Keratinocyte (primary cell): ENCODE measurements at regions not wholly inside any gene's neighbourhood (a gene's known extent, or its start where the extent isn't known, plus 50 kb on each side); places are given as distances from the start of the nearest gene placed in this dataset.

Experiments used
- DNase-seq: peaks from one replicate; pipeline ENCODE4 v3.0.0-alpha.2; 2011; ENCODE audit warnings: low read depth, missing footprints, low spot score
- FAIRE-seq: peaks from 2 replicates; lab custom pipeline; 2011; peaks lifted over from hg19 to GRCh38; lab: Jason Lieb, UNC
- H2AFZ ChIP-seq: 2 replicates; pipeline ENCODE4 v1.6.0; 2012; ENCODE audit warnings: low read length, control low read depth, inconsistent platforms; ENCODE audit not compliant: control insufficient read depth
- H3K27ac ChIP-seq: 2 replicates; pipeline ENCODE4 v1.5.1; 2011; ENCODE audit warnings: low read length; ENCODE audit not compliant: control insufficient read depth, insufficient read depth
- H3K27me3 ChIP-seq: 3 replicates; pipeline ENCODE4 v1.6.0; 2011; ENCODE audit warnings: low read length; ENCODE audit not compliant: control insufficient read depth, insufficient read depth; ENCODE audit errors: extremely low read depth
- H3K36me3 ChIP-seq, 2 experiments: 2 replicates in 1 of 2; 3 replicates in 1 of 2; pipeline ENCODE4 v1.5.1; 2011; ENCODE audit warnings: low read length in 2 of 2, mild to moderate bottlenecking in 1 of 2; ENCODE audit not compliant: control insufficient read depth in 2 of 2, insufficient read depth in 2 of 2; ENCODE audit errors: extremely low read depth in 1 of 2
- H3K4me1 ChIP-seq: 3 replicates; pipeline ENCODE4 v1.5.1; 2011; ENCODE audit warnings: low read length; ENCODE audit not compliant: control insufficient read depth, insufficient read depth; ENCODE audit errors: extremely low read depth
- H3K4me2 ChIP-seq: 3 replicates; pipeline ENCODE4 v1.6.0; 2011; ENCODE audit warnings: low read depth, low read length; ENCODE audit not compliant: control insufficient read depth, insufficient read depth; ENCODE audit errors: extremely low read depth
- H3K4me3 ChIP-seq, 3 experiments: fragments of 200-600 bp in 1 of 3; sonication (generic) in 1 of 3; 2 replicates in 2 of 3; 3 replicates in 1 of 3; pipeline ENCODE4 v1.5.1; 2011 to 2016; ENCODE audit warnings: low read length in 3 of 3, mild to moderate bottlenecking in 3 of 3, control low read depth in 2 of 3, inconsistent platforms in 1 of 3, low read depth in 1 of 3, mixed read lengths in 1 of 3, mixed run types in 1 of 3, moderate library complexity in 1 of 3; ENCODE audit not compliant: control insufficient read depth in 2 of 3, insufficient read depth in 2 of 3; ENCODE audit errors: extremely low read depth in 1 of 3
- H3K79me2 ChIP-seq: 2 replicates; pipeline ENCODE4 v1.6.0; 2012; ENCODE audit warnings: low read length; ENCODE audit not compliant: control insufficient read depth, insufficient read depth
- H3K9ac ChIP-seq: 3 replicates; pipeline ENCODE4 v1.6.0; 2011; ENCODE audit warnings: low read length; ENCODE audit not compliant: control insufficient read depth, insufficient read depth; ENCODE audit errors: extremely low read depth
- H3K9me1 ChIP-seq: 3 replicates; pipeline ENCODE4 v1.6.0; 2011; ENCODE audit warnings: low read length; ENCODE audit not compliant: control insufficient read depth, insufficient read depth; ENCODE audit errors: extremely low read depth
- H3K9me3 ChIP-seq: 2 replicates; pipeline ENCODE4 v1.5.1; 2012; ENCODE audit warnings: low read depth, low read length; ENCODE audit not compliant: control insufficient read depth
- H4K20me1 ChIP-seq: 3 replicates; pipeline ENCODE4 v1.6.0; 2011; ENCODE audit warnings: low read length; ENCODE audit not compliant: control insufficient read depth, insufficient read depth; ENCODE audit errors: extremely low read depth
- CTCF ChIP-seq, 3 experiments: IDR thresholded peaks in 1 of 3; conservative IDR thresholded peaks in 1 of 3; optimal IDR thresholded peaks in 1 of 3; 2 replicates in 2 of 3; 3 replicates in 1 of 3; pipeline versions ENCODE3 to v1.5.1; 2011; ENCODE audit warnings: low read length in 3 of 3, mild to moderate bottlenecking in 3 of 3, moderate library complexity in 2 of 3, control low read depth in 1 of 3, inconsistent platforms in 1 of 3; ENCODE audit not compliant: insufficient read depth in 2 of 3; ENCODE audit errors: extremely low read depth in 1 of 3
- EZH2 ChIP-seq: IDR thresholded peaks from one replicate; pipeline ENCODE4 v1.6.1; 2012; ENCODE audit warnings: inconsistent platforms, mild to moderate bottlenecking, low read length, moderate library complexity
- dilution Hi-C: fragments of 300-500 bp; cut with MboI; formaldehyde crosslinking; loops from one replicate; pipeline ENCODE4 v1.7.0; 2020; ENCODE audit warnings: low sequenced_read_pairs; ENCODE audit not compliant: extremely low pct_ligation_motif_present

GRCh38 chr6:9621276-9621675 lies 793.6 kb downstream of the TFAP2A start:
- dilution Hi-C loops, result no loop called here
- H4K20me1 ChIP-seq, result no peaks in the 10 kb centered on the region
- H3K27me3 ChIP-seq, result no peaks in the 10 kb centered on the region
- no peaks in the 10 kb centered on the region for H3K36me3 ChIP-seq
- no peaks in the 10 kb centered on the region for H3K9me1 ChIP-seq
- no peak overlapping the region for H3K9ac ChIP-seq
- no peak overlapping the region for H2AFZ ChIP-seq
- peaks cover 7% of the 10 kb centered on the region for H3K4me1 ChIP-seq
- H3K4me3 ChIP-seq, result no peak overlapping the region
- no peaks in the 10 kb centered on the region for H3K79me2 ChIP-seq
- DNase-seq (no peak), FAIRE-seq (no peak)
- H3K27ac ChIP-seq, result no peak overlapping the region
- TF ChIP-seq CTCF (optimal IDR thresholded peaks at IDR 0.05 in 1 of 3, IDR thresholded peaks at IDR 0.05 in 1 of 3, conservative IDR thresholded peaks at IDR 0.05 in 1 of 3; ENCODE audit: extremely low read depth in 1 of 3, insufficient read depth in 2 of 3, low read length in 3 of 3) (no peak), EZH2 (no peak)
- H3K4me2 ChIP-seq, result no peak overlapping the region
- H3K9me3 ChIP-seq, result no peaks in the 10 kb centered on the region

- Histone ChIP-seq H4K20me1 (no peaks in the 10 kb centered on the region), H3K9ac (no peak overlapping the region), H3K9me3 (no peaks in the 10 kb centered on the region), H3K27me3 (no peaks in the 10 kb centered on the region), H3K9me1 (no peaks in the 10 kb centered on the region), H3K4me2 (no peak overlapping the region), H2AFZ (no peak overlapping the region), H3K27ac (no peak overlapping the region), H3K79me2 (no peaks in the 10 kb centered on the region), H3K4me1 (peaks cover 7% of the 10 kb centered on the region), H3K4me3 (no peak overlapping the region), H3K36me3 (no peaks in the 10 kb centered on the region)
- TF ChIP-seq CTCF (optimal IDR thresholded peaks at IDR 0.05 in 1 of 3, IDR thresholded peaks at IDR 0.05 in 1 of 3, conservative IDR thresholded peaks at IDR 0.05 in 1 of 3; ENCODE audit: extremely low read depth in 1 of 3, insufficient read depth in 2 of 3, low read length in 3 of 3) (no peak), EZH2 (no peak)
- no peak for DNase-seq
- FAIRE-seq, result no peak
- dilution Hi-C loops, result no loop called here
These were observed 794.2 kb downstream of the TFAP2A start for GRCh38 chr6:9620687-9621086.
